Testis (tissue), 2 donors: ENCODE measurements at regions not wholly inside any gene's neighbourhood (a gene's known extent, or its start where the extent isn't known, plus 50 kb on each side); places are given as distances from the start of the nearest gene placed in this dataset.
"Not testable (repeated sequence)": the region's sequence is repeated elsewhere in the genome, so short reads cannot be mapped to it uniquely, and the experiment has no call there.

Source experiments
- DNase-seq: peaks from one replicate; pipeline ENCODE4 v3.0.0-alpha.2; 2019
- H3K27ac ChIP-seq, 2 donors: fragments of 200-600 bp; sonication (generic); one replicate each; pipeline ENCODE4 v1.5.1; 2019
- H3K27me3 ChIP-seq: fragments of 200-600 bp; sonication (generic); one replicate; pipeline ENCODE4 v1.5.1; 2019
- H3K36me3 ChIP-seq: fragments of 200-600 bp; sonication (generic); one replicate; pipeline ENCODE4 v1.5.1; 2017; ENCODE audit warnings: low read depth; ENCODE audit errors: missing control alignments
- H3K4me1 ChIP-seq: fragments of 200-600 bp; sonication (generic); one replicate; pipeline ENCODE4 v1.5.1; 2019
- H3K4me3 ChIP-seq, 2 donors: fragments of 200-600 bp; sonication (generic); one replicate each; pipeline ENCODE4 v1.5.1; 2017 to 2019
- H3K9me3 ChIP-seq: fragments of 200-600 bp; sonication (generic); one replicate; pipeline ENCODE4 v1.5.1; 2017
- CTCF ChIP-seq, 3 experiments: fragments of 450-650 bp in 2 of 3; fragments of 200-600 bp in 1 of 3; sonication (generic) in 1 of 3; IDR thresholded peaks; one replicate each; pipeline ENCODE4 v1.5.1; 2016 to 2019; ENCODE audit warnings: antibody characterized with exemption in 3 of 3, mild to moderate bottlenecking in 2 of 3, moderate library complexity in 1 of 3
- POLR2A ChIP-seq: fragments of 450-650 bp; IDR thresholded peaks from one replicate; pipeline ENCODE4 v1.6.1; 2017; ENCODE audit warnings: antibody characterized with exemption, mild to moderate bottlenecking, moderate library complexity
- WGBS, 2 donors: methylation state at CpG; one replicate each; pipeline ENCODE4 v1.1.5; 2018; 5-methylcytosine and 5-hydroxymethylcytosine counted together
- intact Hi-C: fragments of 100-400 bp; cut with DNase I; formaldehyde crosslinking; loops from one replicate; pipeline ENCODE4 v1.15.1; 2023; ENCODE audit warnings: low total_unique reads

GRCh38 chr18:62458868-62459716, 63.7 kb upstream of the ZCCHC2 start:
- H3K36me3 ChIP-seq: no peaks in the 10 kb centered on the region
- H3K4me1 ChIP-seq: no peaks in the 10 kb centered on the region
- H3K4me3 ChIP-seq: no peak overlapping the region
- intact Hi-C loops: no loop called here
- no peak for TF ChIP-seq POLR2A
- no peak for DNase-seq
- WGBS, 2 donors: 73 to 76% methylated on average over 12 of the region's 12 CpGs
- H3K27ac ChIP-seq: no peak overlapping the region
- H3K9me3 ChIP-seq: no peaks in the 10 kb centered on the region
- H3K27me3 ChIP-seq: no peaks in the 10 kb centered on the region

- Histone ChIP-seq H3K4me3 (no peak overlapping the region), H3K27ac (no peak overlapping the region), H3K9me3 (no peaks in the 10 kb centered on the region), H3K27me3 (no peaks in the 10 kb centered on the region), H3K4me1 (no peaks in the 10 kb centered on the region), H3K36me3 (no peaks in the 10 kb centered on the region)
- 61 to 69% methylated on average over 1 of the region's 1 CpG for WGBS, 2 donors
- DNase-seq: peak; percentile 37
- TF ChIP-seq POLR2A (no peak), CTCF (IDR thresholded peaks at IDR 0.05) (no peak)
- intact Hi-C loops: no loop called here
These were observed 61.9 kb upstream of the ZCCHC2 start for GRCh38 chr18:62460851-62461300.

- WGBS, 2 donors: 57 to 88% methylated on average over 1 of the region's 1 CpG
- H3K27ac ChIP-seq: no peak overlapping the region
- no peak for TF ChIP-seq CTCF (IDR thresholded peaks at IDR 0.05)
- TF ChIP-seq POLR2A: no peak
These were observed 61.2 kb upstream of the ZCCHC2 start for GRCh38 chr18:62461591-62461990.

GRCh38 chr18:62464266-62464665, 58.6 kb upstream of the ZCCHC2 start:
- 88 to 92% methylated on average over 1 of the region's 1 CpG for WGBS, 2 donors
- no peaks in the 10 kb centered on the region for H3K27me3 ChIP-seq
- no peaks in the 10 kb centered on the region for H3K9me3 ChIP-seq
- no peaks in the 10 kb centered on the region for H3K4me1 ChIP-seq
- H3K4me3 ChIP-seq: no peak overlapping the region
- TF ChIP-seq POLR2A (no peak), CTCF (IDR thresholded peaks at IDR 0.05) (no peak)
- DNase-seq: no peak
- no peaks in the 10 kb centered on the region for H3K36me3 ChIP-seq
- no peak overlapping the region for H3K27ac ChIP-seq
- intact Hi-C loops: no loop called here

More at GRCh38 chr18:62461591-62461990, 61.2 kb upstream of the ZCCHC2 start:
- no peak for DNase-seq
- Histone ChIP-seq H3K9me3 (no peaks in the 10 kb centered on the region), H3K4me1 (no peaks in the 10 kb centered on the region), H3K36me3 (no peaks in the 10 kb centered on the region), H3K4me3 (no peak overlapping the region), H3K27me3 (no peaks in the 10 kb centered on the region)
- intact Hi-C loops: no loop called here

GRCh38 chr18:62469131-62469530, 53.7 kb upstream of the ZCCHC2 start:
- H3K27ac ChIP-seq, H3K27me3 ChIP-seq, DNase-seq, H3K36me3 ChIP-seq, intact Hi-C loops, H3K4me1 ChIP-seq, H3K4me3 ChIP-seq, H3K9me3 ChIP-seq: not testable (repeated sequence)
- 93 to 98% methylated on average over 5 of the region's 5 CpGs for WGBS, 2 donors
